ENCODE measurements at regions not wholly inside any gene's neighbourhood (a gene's known extent, or its start where the extent isn't known, plus 50 kb on each side); places are given as distances from the start of the nearest gene placed in this dataset.

DNA sequence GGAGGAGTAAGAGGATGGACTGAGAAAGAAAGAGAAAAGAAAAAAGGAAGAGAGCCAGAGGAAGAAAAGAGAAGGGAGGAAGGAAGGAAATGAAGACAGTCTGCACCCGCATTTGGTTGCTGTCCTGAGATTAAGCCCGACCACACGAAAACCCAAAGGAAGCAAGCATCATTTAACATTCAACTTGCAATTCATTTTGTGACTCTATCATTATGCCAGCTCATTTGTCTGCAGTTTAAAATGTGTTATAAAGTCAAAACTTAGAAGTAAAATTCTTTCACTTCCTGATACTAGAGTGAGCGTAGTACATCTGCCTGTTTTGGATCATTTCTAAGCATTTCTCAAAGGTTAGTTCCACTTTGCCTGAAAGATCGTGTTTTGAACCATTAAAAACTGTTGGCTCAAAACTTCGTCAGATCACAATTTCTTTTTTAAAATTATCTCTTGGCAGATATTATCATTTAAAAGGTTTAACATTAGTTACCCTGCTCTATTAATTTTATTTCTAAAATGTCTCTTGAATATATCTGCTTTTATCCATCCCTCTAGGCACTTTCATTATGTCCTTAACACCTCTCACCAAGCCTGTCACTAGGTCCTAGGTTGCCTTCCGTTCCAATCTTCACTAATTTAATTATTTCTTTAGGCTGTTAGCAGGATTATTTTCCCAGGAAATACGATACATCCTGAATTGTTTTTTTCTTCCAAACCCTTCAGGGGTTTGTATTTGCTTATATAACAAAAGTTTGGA, 240.9 kb downstream of the TLE4 start:
- TF ChIP-seq, protein P1, sequence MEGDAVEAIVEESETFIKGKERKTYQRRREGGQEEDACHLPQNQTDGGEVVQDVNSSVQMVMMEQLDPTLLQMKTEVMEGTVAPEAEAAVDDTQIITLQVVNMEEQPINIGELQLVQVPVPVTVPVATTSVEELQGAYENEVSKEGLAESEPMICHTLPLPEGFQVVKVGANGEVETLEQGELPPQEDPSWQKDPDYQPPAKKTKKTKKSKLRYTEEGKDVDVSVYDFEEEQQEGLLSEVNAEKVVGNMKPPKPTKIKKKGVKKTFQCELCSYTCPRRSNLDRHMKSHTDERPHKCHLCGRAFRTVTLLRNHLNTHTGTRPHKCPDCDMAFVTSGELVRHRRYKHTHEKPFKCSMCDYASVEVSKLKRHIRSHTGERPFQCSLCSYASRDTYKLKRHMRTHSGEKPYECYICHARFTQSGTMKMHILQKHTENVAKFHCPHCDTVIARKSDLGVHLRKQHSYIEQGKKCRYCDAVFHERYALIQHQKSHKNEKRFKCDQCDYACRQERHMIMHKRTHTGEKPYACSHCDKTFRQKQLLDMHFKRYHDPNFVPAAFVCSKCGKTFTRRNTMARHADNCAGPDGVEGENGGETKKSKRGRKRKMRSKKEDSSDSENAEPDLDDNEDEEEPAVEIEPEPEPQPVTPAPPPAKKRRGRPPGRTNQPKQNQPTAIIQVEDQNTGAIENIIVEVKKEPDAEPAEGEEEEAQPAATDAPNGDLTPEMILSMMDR (IDR thresholded peaks at IDR 0.05; ENCODE audit: low read depth, low read length, poor library complexity, severe bottlenecking), result no peak
- peak; percentile 73; the same call in 1 of the 2 replicates for TF ChIP-seq EZH2phosphoT487 (IDR thresholded peaks at IDR 0.05; ENCODE audit: borderline replicate concordance, low read length)
- no peaks in the 10 kb centered on the region for H3K9me2 ChIP-seq (replicated peaks; ENCODE audit: control insufficient read depth, low read length)
- no peaks in the 10 kb centered on the region for H3K9me3 ChIP-seq (ENCODE audit: control insufficient read depth, insufficient read depth, low read length)
- peak overlapping the region; percentile 6 for H3K4me2 ChIP-seq (ENCODE audit: low read length)
- no peak overlapping the region for H3K27ac ChIP-seq (ENCODE audit: low read depth, low read length)
- H3F3A ChIP-seq (ENCODE audit: control insufficient read depth, insufficient read depth), result peaks cover 14% of the 10 kb centered on the region
- H3K4me1 ChIP-seq (ENCODE audit: control insufficient read depth, low read length), result peaks cover 17% of the 10 kb centered on the region
- peaks cover 4% of the 10 kb centered on the region; the same call in 1 of the 2 replicates for H4K20me1 ChIP-seq (ENCODE audit: control insufficient read depth, insufficient read depth, low read depth, low read length)
- H3K36me3 ChIP-seq (ENCODE audit: control insufficient read depth, low read length), result no peaks in the 10 kb centered on the region
- no peaks in the 10 kb centered on the region for H3K79me2 ChIP-seq (ENCODE audit: control insufficient read depth, low read length)
- H3K27me3 ChIP-seq (ENCODE audit: control insufficient read depth, low read length), result peaks cover 59% of the 10 kb centered on the region
- H3K4me3 ChIP-seq (ENCODE audit: low read length), result no peak overlapping the region

DNA sequence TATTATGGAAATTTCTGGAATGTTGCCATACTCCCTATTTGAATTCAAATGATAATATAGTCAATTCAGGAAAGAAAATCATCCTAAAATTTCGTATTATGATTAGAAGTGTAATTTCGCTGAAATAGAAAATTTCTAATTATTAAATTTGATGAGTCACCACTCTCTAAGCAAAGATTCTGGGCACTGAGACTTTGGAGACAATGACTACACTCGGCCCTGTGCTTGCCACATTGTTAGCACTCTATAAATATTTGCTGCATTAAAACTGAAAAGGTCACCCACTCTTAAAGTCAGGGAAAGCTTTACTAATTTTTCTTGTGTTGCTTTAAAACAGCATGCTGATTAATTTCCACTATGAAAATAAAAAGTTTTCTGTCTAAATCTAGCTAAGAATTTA, 240.3 kb downstream of the TLE4 start:
- Histone ChIP-seq H3K4me3 (ENCODE audit: low read length) (no peak overlapping the region), H3K4me2 (ENCODE audit: low read length) (no peak overlapping the region)
- TF ChIP-seq, protein P1 (IDR thresholded peaks at IDR 0.05; ENCODE audit: low read depth, low read length, poor library complexity, severe bottlenecking), result no peak
- TF ChIP-seq EZH2phosphoT487 (IDR thresholded peaks at IDR 0.05; ENCODE audit: borderline replicate concordance, low read length), result no peak

DNA sequence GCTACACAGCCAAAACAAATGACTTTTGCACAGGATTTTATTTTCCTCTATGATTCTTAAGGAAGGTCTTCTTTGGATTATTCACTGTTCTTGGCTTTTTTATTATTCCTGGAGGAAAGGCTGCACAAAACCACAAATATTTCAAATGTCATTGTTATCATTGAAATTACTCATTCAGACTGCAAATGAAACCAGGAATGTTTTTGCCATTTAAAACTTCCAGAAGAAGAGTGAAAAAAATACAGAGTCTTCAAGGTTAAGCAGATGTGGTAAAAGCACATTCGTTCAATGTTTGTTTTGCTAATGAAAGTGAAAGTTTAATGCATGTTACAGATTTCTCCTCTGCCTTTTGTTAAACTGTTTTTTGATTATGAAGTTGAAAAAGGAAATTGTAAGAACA, 238.2 kb downstream of the TLE4 start:
- no peak overlapping the region for H3K27ac ChIP-seq (ENCODE audit: low read depth, low read length)
- H3K27me3 ChIP-seq (ENCODE audit: control insufficient read depth, low read length), result peaks cover 41% of the 10 kb centered on the region
- H3K79me2 ChIP-seq (ENCODE audit: control insufficient read depth, low read length), result no peaks in the 10 kb centered on the region
- peaks cover 17% of the 10 kb centered on the region for H3K4me1 ChIP-seq (ENCODE audit: control insufficient read depth, low read length)
- H3K4me2 ChIP-seq (ENCODE audit: low read length), result no peak overlapping the region
- no peaks in the 10 kb centered on the region for H3K36me3 ChIP-seq (ENCODE audit: control insufficient read depth, low read length)
- H3K9me3 ChIP-seq (ENCODE audit: control insufficient read depth, insufficient read depth, low read length), result no peaks in the 10 kb centered on the region
- peaks cover 14% of the 10 kb centered on the region for H3F3A ChIP-seq (ENCODE audit: control insufficient read depth, insufficient read depth)
- peaks cover 4% of the 10 kb centered on the region; the same call in 1 of the 2 replicates for H4K20me1 ChIP-seq (ENCODE audit: control insufficient read depth, insufficient read depth, low read depth, low read length)
- no peaks in the 10 kb centered on the region for H3K9me2 ChIP-seq (replicated peaks; ENCODE audit: control insufficient read depth, low read length)
- TF ChIP-seq EZH2phosphoT487 (IDR thresholded peaks at IDR 0.05; ENCODE audit: borderline replicate concordance, low read length), result no peak
- H3K4me3 ChIP-seq (ENCODE audit: low read length), result no peak overlapping the region

More for the DNA sequence above, 240.3 kb downstream of the TLE4 start:
- Histone ChIP-seq H3K9me3 (ENCODE audit: control insufficient read depth, insufficient read depth, low read length) (no peaks in the 10 kb centered on the region), H3K27me3 (ENCODE audit: control insufficient read depth, low read length) (peaks cover 56% of the 10 kb centered on the region), H3K27ac (ENCODE audit: low read depth, low read length) (no peak overlapping the region), H3K4me1 (ENCODE audit: control insufficient read depth, low read length) (peaks cover 17% of the 10 kb centered on the region), H3K36me3 (ENCODE audit: control insufficient read depth, low read length) (no peaks in the 10 kb centered on the region), H3K9me2 (replicated peaks; ENCODE audit: control insufficient read depth, low read length) (no peaks in the 10 kb centered on the region), H4K20me1 (ENCODE audit: control insufficient read depth, insufficient read depth, low read depth, low read length) (peaks cover 4% of the 10 kb centered on the region; the same call in 1 of the 2 replicates), H3K79me2 (ENCODE audit: control insufficient read depth, low read length) (no peaks in the 10 kb centered on the region), H3F3A (ENCODE audit: control insufficient read depth, insufficient read depth) (peaks cover 14% of the 10 kb centered on the region)

DNA sequence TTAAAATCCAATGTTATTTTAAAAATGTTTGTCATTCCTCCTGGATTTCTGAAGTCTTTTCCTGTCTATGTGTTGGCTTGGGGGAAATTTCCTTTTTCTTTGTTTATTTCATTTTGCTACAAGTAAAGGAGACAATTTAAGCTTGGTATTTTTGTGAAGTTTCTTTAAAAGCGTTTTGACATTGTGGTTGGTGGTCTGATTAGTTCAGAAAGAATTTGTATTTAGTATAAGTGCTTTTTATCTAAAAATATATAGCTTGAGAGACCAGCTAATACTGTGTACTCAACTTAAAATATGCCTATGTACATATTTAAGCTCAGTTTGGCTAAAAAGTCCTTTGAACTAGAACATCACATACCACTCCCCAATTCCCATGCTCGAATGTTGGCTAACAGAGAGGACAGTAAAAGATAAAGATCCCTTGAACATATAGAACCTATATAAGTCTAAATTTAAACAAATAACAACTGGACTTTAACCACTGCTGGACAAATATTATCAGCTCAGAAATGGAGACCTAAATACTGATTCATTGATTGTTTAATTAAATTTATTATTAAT, 237.6 kb downstream of the TLE4 start:
- TF ChIP-seq, protein P1 (IDR thresholded peaks at IDR 0.05; ENCODE audit: low read depth, low read length, poor library complexity, severe bottlenecking), result no peak
- TF ChIP-seq EZH2phosphoT487 (IDR thresholded peaks at IDR 0.05; ENCODE audit: borderline replicate concordance, low read length), result no peak
- peaks cover 14% of the 10 kb centered on the region for H3F3A ChIP-seq (ENCODE audit: control insufficient read depth, insufficient read depth)
- no peak overlapping the region for H3K27ac ChIP-seq (ENCODE audit: low read depth, low read length)
- H3K27me3 ChIP-seq (ENCODE audit: control insufficient read depth, low read length), result peaks cover 40% of the 10 kb centered on the region
- H3K4me1 ChIP-seq (ENCODE audit: control insufficient read depth, low read length), result peaks cover 17% of the 10 kb centered on the region
- H3K9me2 ChIP-seq (replicated peaks; ENCODE audit: control insufficient read depth, low read length), result no peaks in the 10 kb centered on the region
- no peaks in the 10 kb centered on the region for H3K79me2 ChIP-seq (ENCODE audit: control insufficient read depth, low read length)
- H3K36me3 ChIP-seq (ENCODE audit: control insufficient read depth, low read length), result no peaks in the 10 kb centered on the region
- no peak overlapping the region for H3K4me3 ChIP-seq (ENCODE audit: low read length)
- no peaks in the 10 kb centered on the region for H3K9me3 ChIP-seq (ENCODE audit: control insufficient read depth, insufficient read depth, low read length)
- peaks cover 4% of the 10 kb centered on the region; the same call in 1 of the 2 replicates for H4K20me1 ChIP-seq (ENCODE audit: control insufficient read depth, insufficient read depth, low read depth, low read length)
- H3K4me2 ChIP-seq (ENCODE audit: low read length), result no peak overlapping the region
